ENCODE measurements at regions not wholly inside any gene's neighbourhood (a gene's known extent, or its start where the extent isn't known, plus 50 kb on each side); places are given as distances from the start of the nearest gene placed in this dataset.

GRCh38 chr1:29550119-29550841 is 314.0 kb downstream of the PTPRU start:
- TF ChIP-seq EZH2phosphoT487 (IDR thresholded peaks at IDR 0.05; ENCODE audit: borderline replicate concordance, low read length) (no peak), CTCF (IDR thresholded peaks at IDR 0.05; ENCODE audit: low read depth, low read length, poor library complexity, severe bottlenecking) (no peak)
